A673 (cell line): ENCODE measurements at regions not wholly inside any gene's neighbourhood (a gene's known extent, or its start where the extent isn't known, plus 50 kb on each side); places are given as distances from the start of the nearest gene placed in this dataset.

Experiments
- BruUV-seq: library from RNA; stranded (reverse); fragments of 400-500 nt; replicated peaks from 2 replicates; lab custom pipeline; 2021; lab: Mats Ljungman, UMichigan
- CTCF ChIA-PET: fragments of 300-600 bp; sonication (Branson Sonifier 250); formaldehyde crosslinking; loops from one replicate; lab custom pipeline; 2022; ENCODE audit warnings: antibody characterized with exemption; lab: Charles Lee
- POLR2A ChIA-PET: fragments of 300-600 bp; sonication (Branson Sonifier 250); formaldehyde crosslinking; loops from one replicate; lab custom pipeline; 2022; ENCODE audit warnings: antibody characterized with exemption; ENCODE audit not compliant: low non-redundant PET; lab: Charles Lee
- DNase-seq: peaks from one replicate; pipeline ENCODE4 v3.0.0-alpha.2; 2015; ENCODE audit warnings: low spot score
- H3K27ac ChIP-seq: fragments of 200-600 bp; sonication (generic); 2 replicates; pipeline ENCODE4 v1.5.1; 2016; ENCODE audit warnings: mixed run types, low read depth, mild to moderate bottlenecking, mixed read lengths, antibody characterized with exemption, low read length; ENCODE audit not compliant: poor library complexity, severe bottlenecking
- H3K27me3 ChIP-seq: fragments of 200-600 bp; sonication (generic); replicated peaks from 2 replicates; pipeline ENCODE4 v1.6.1; 2017; ENCODE audit warnings: mixed run types, low read depth, mild to moderate bottlenecking, mixed read lengths, antibody characterized with exemption, low read length; ENCODE audit not compliant: insufficient read depth, poor library complexity
- H3K36me3 ChIP-seq: fragments of 200-600 bp; sonication (generic); 2 replicates; pipeline ENCODE4 v1.6.1; 2016; ENCODE audit warnings: mixed run types, mild to moderate bottlenecking, mixed read lengths, antibody characterized with exemption, low read length; ENCODE audit not compliant: insufficient read depth, poor library complexity, severe bottlenecking
- H3K4me1 ChIP-seq: fragments of 200-600 bp; sonication (generic); 2 replicates; pipeline ENCODE4 v1.6.1; 2017; ENCODE audit warnings: mixed run types, mild to moderate bottlenecking, mixed read lengths, antibody characterized with exemption, low read length; ENCODE audit not compliant: insufficient read depth, poor library complexity, severe bottlenecking
- H3K4me3 ChIP-seq: fragments of 200-600 bp; sonication (generic); 2 replicates; pipeline ENCODE4 v1.5.1; 2016; ENCODE audit warnings: low read depth, mixed run types, mild to moderate bottlenecking, mixed read lengths, low read length; ENCODE audit not compliant: poor library complexity, severe bottlenecking
- H3K9me3 ChIP-seq: fragments of 200-600 bp; sonication (generic); 2 replicates; pipeline ENCODE4 v1.6.1; 2016; ENCODE audit warnings: mixed run types, low read depth, mild to moderate bottlenecking, mixed read lengths, antibody characterized with exemption, low read length; ENCODE audit not compliant: poor library complexity, severe bottlenecking
- CTCF ChIP-seq: fragments of 300-800, 200-600 bp; sonication (generic); conservative IDR thresholded peaks from 2 replicates; pipeline ENCODE4 v1.5.1; 2017; ENCODE audit warnings: low read depth, mild to moderate bottlenecking, antibody characterized with exemption, low read length, moderate library complexity, mixed read lengths
- EZH2 ChIP-seq: fragments of 200-600 bp; sonication (generic); IDR thresholded peaks from 2 replicates; pipeline ENCODE4 v1.6.1; 2017; ENCODE audit warnings: borderline replicate concordance, low read depth, mild to moderate bottlenecking, mixed read lengths, antibody characterized with exemption, low read length; ENCODE audit not compliant: poor library complexity, severe bottlenecking
- intact Hi-C: fragments of 100-400 bp; cut with micrococcal nuclease; formaldehyde crosslinking; loops from one replicate; pipeline ENCODE4 v1.10.0; 2022; ENCODE audit not compliant: unreplicated experiment

- TF ChIP-seq CTCF (no peak), EZH2 (no peak)
- Histone ChIP-seq H3K4me3 (no peak overlapping the region), H3K36me3 (no peaks in the 10 kb centered on the region), H3K9me3 (no peaks in the 10 kb centered on the region), H3K27me3 (no peaks in the 10 kb centered on the region), H3K4me1 (no peaks in the 10 kb centered on the region), H3K27ac (no peak overlapping the region)
- no peak for DNase-seq
- ChIA-PET POLR2A (no interaction called here), CTCF (no interaction called here)
- intact Hi-C loops, result no loop called here
- no TSS peak for BruUV-seq
Measured at GRCh38 chr6:102799051-102799450, 1405.5 kb downstream of the GRIK2 start.

- peak; percentile 33 for DNase-seq
- intact Hi-C loops, result no loop called here
- Histone ChIP-seq H3K27me3 (no peaks in the 10 kb centered on the region), H3K36me3 (no peaks in the 10 kb centered on the region), H3K4me1 (no peaks in the 10 kb centered on the region), H3K4me3 (no peak overlapping the region), H3K27ac (no peak overlapping the region), H3K9me3 (no peaks in the 10 kb centered on the region)
- BruUV-seq, result no TSS peak
- ChIA-PET CTCF (no interaction called here), POLR2A (no interaction called here)
- TF ChIP-seq CTCF (0 out of 2 replicates have a peak, but pooled peaks have one; percentile 18), EZH2 (no peak)
Measured at GRCh38 chr6:102798636-102799035, 1405.1 kb downstream of the GRIK2 start.

- ChIA-PET POLR2A (no interaction called here), CTCF (no interaction called here)
- H3K27me3 ChIP-seq, result no peaks in the 10 kb centered on the region
- intact Hi-C loops, result no loop called here
- TF ChIP-seq CTCF (no peak), EZH2 (no peak)
- no peak overlapping the region for H3K27ac ChIP-seq
- H3K9me3 ChIP-seq, result no peaks in the 10 kb centered on the region
- DNase-seq, result no peak
- H3K4me1 ChIP-seq, result no peaks in the 10 kb centered on the region
- H3K36me3 ChIP-seq, result no peaks in the 10 kb centered on the region
- BruUV-seq, result no TSS peak
- no peak overlapping the region for H3K4me3 ChIP-seq
Measured at GRCh38 chr6:102793752-102794151, 1400.2 kb downstream of the GRIK2 start.
